SH-SY5Y (cell line): ENCODE measurements at regions not wholly inside any gene's neighbourhood (a gene's known extent, or its start where the extent isn't known, plus 50 kb on each side); places are given as distances from the start of the nearest gene placed in this dataset.

ENCODE experiments used
- GATA2 ChIP-seq: IDR thresholded peaks from 2 replicates; pipeline ENCODE4 v1.6.1; 2011; ENCODE audit warnings: mild to moderate bottlenecking, low read depth, low read length
- GATA3 ChIP-seq: IDR thresholded peaks from 2 replicates; pipeline ENCODE4 v1.6.1; 2011; ENCODE audit warnings: low read depth, mild to moderate bottlenecking, low read length, moderate library complexity

- TF ChIP-seq GATA2 (no peak), GATA3 (no peak)
These were observed 171.2 kb downstream of the CTTN start for GRCh38 chr11:70569618-70569890.

- TF ChIP-seq GATA2 (no peak), GATA3 (no peak)
These were observed 171.8 kb downstream of the CTTN start for GRCh38 chr11:70569996-70570692.

- TF ChIP-seq GATA3 = no peak
- no peak for TF ChIP-seq GATA2
These were observed 172.5 kb downstream of the CTTN start for GRCh38 chr11:70570693-70571395.

- no peak for TF ChIP-seq GATA3
These were observed 174.6 kb downstream of the CTTN start for GRCh38 chr11:70572974-70573260.

GRCh38 chr11:70573701-70574151 lies 175.4 kb downstream of the CTTN start:
- no peak for TF ChIP-seq GATA2
- TF ChIP-seq GATA3 = no peak

GRCh38 chr11:70574725-70575347 lies 176.5 kb downstream of the CTTN start:
- TF ChIP-seq GATA3 (no peak), GATA2 (no peak)

- TF ChIP-seq GATA3 (no peak), GATA2 (no peak)
These were observed 177.2 kb downstream of the CTTN start for GRCh38 chr11:70575396-70576060.

- no peak for TF ChIP-seq GATA3
These were observed 178.9 kb downstream of the CTTN start for GRCh38 chr11:70577258-70577603.

- no peak for TF ChIP-seq GATA3
- no peak for TF ChIP-seq GATA2
These were observed 179.6 kb downstream of the CTTN start for GRCh38 chr11:70577948-70578347.

GRCh38 chr11:70578371-70578770 lies 180.0 kb downstream of the CTTN start:
- TF ChIP-seq GATA2 (no peak), GATA3 (no peak)

GRCh38 chr11:70578831-70579230 lies 180.5 kb downstream of the CTTN start:
- TF ChIP-seq GATA3 (no peak), GATA2 (no peak)

GRCh38 chr11:70579316-70579955 lies 181.1 kb downstream of the CTTN start:
- TF ChIP-seq GATA2 = no peak
- no peak for TF ChIP-seq GATA3

- TF ChIP-seq GATA3 (no peak), GATA2 (no peak)
These were observed 181.9 kb downstream of the CTTN start for GRCh38 chr11:70580036-70580805.
